HFFc6 (cell line): ENCODE measurements at regions not wholly inside any gene's neighbourhood (a gene's known extent, or its start where the extent isn't known, plus 50 kb on each side); places are given as distances from the start of the nearest gene placed in this dataset.

Experiments used
- DNase-seq: peaks from one replicate; pipeline ENCODE4 v3.0.0-alpha.2; 2018
- H3K27ac Mint-ChIP-seq: 2 replicates; pipeline ENCODE4 v1.8.0; 2020; ENCODE audit warnings: mild to moderate bottlenecking, mixed read lengths
- H3K27me3 Mint-ChIP-seq: 2 replicates; pipeline ENCODE4 v1.8.0; 2021; ENCODE audit warnings: mild to moderate bottlenecking, moderate library complexity, mixed read lengths; ENCODE audit not compliant: insufficient read depth
- H3K36me3 Mint-ChIP-seq: 2 replicates; pipeline ENCODE4 v1.8.0; 2021; ENCODE audit warnings: low read depth, mixed read lengths
- H3K4me1 Mint-ChIP-seq: 2 replicates; pipeline ENCODE4 v1.8.0; 2020; ENCODE audit warnings: low read depth, mixed read lengths
- H3K4me3 Mint-ChIP-seq: 2 replicates; pipeline ENCODE4 v1.8.0; 2020; ENCODE audit warnings: mild to moderate bottlenecking, moderate library complexity, mixed read lengths
- H3K9me3 Mint-ChIP-seq: 2 replicates; pipeline ENCODE4 v1.8.0; 2020; ENCODE audit warnings: mild to moderate bottlenecking, mixed read lengths
- CTCF ChIP-seq: fragments of 200-600 bp; sonication (generic); IDR thresholded peaks from 2 replicates; pipeline ENCODE4 v1.5.0; 2021; ENCODE audit warnings: antibody characterized with exemption, mild to moderate bottlenecking

GRCh38 chr7:26480156-26480555 lies 188.5 kb downstream of the SNX10 start:
- no peak for TF ChIP-seq CTCF
- Mint-ChIP-seq H3K36me3 (peaks cover 6% of the 10 kb centered on the region; the same call in 1 of the 2 replicates), H3K9me3 (peaks cover 48% of the 10 kb centered on the region), H3K4me1 (no peaks in the 10 kb centered on the region), H3K4me3 (no peak overlapping the region), H3K27me3 (no peaks in the 10 kb centered on the region; the same call in none of the 2 replicates), H3K27ac (no peak overlapping the region)
- DNase-seq, result no peak

GRCh38 chr7:26482927-26483326 lies 191.3 kb downstream of the SNX10 start:
- Mint-ChIP-seq H3K9me3 (peaks cover 45% of the 10 kb centered on the region), H3K4me3 (no peak overlapping the region), H3K27me3 (no peaks in the 10 kb centered on the region), H3K36me3 (no peaks in the 10 kb centered on the region; the same call in 1 of the 2 replicates), H3K4me1 (no peaks in the 10 kb centered on the region), H3K27ac (no peak overlapping the region)
- no peak for TF ChIP-seq CTCF
- no peak for DNase-seq

GRCh38 chr7:26483843-26484242 lies 192.2 kb downstream of the SNX10 start:
- Mint-ChIP-seq H3K36me3 (no peaks in the 10 kb centered on the region; the same call in 1 of the 2 replicates), H3K27ac (no peak overlapping the region), H3K27me3 (no peaks in the 10 kb centered on the region), H3K4me1 (no peaks in the 10 kb centered on the region), H3K9me3 (peaks cover 52% of the 10 kb centered on the region), H3K4me3 (no peak overlapping the region)
- TF ChIP-seq CTCF, result no peak
- no peak for DNase-seq

GRCh38 chr7:26485367-26485934 lies 193.8 kb downstream of the SNX10 start:
- DNase-seq, result no peak
- H3K27me3 Mint-ChIP-seq, result no peaks in the 10 kb centered on the region

GRCh38 chr7:26486153-26486552 lies 194.5 kb downstream of the SNX10 start:
- no peaks in the 10 kb centered on the region; the same call in 1 of the 2 replicates for H3K36me3 Mint-ChIP-seq
- no peak overlapping the region for H3K27ac Mint-ChIP-seq
- no peak for DNase-seq
- H3K9me3 Mint-ChIP-seq, result peaks cover 41% of the 10 kb centered on the region
- H3K4me1 Mint-ChIP-seq, result no peaks in the 10 kb centered on the region
- H3K27me3 Mint-ChIP-seq, result no peaks in the 10 kb centered on the region
- no peak overlapping the region for H3K4me3 Mint-ChIP-seq
- TF ChIP-seq CTCF, result no peak

More at GRCh38 chr7:26485367-26485934, 193.8 kb downstream of the SNX10 start:
- Mint-ChIP-seq H3K4me3 (no peak overlapping the region), H3K27ac (no peak overlapping the region), H3K4me1 (no peaks in the 10 kb centered on the region), H3K36me3 (no peaks in the 10 kb centered on the region; the same call in 1 of the 2 replicates), H3K9me3 (peaks cover 43% of the 10 kb centered on the region)
- TF ChIP-seq CTCF, result no peak
